Esophagus squamous epithelium (tissue), 4 donors: ENCODE measurements at regions not wholly inside any gene's neighbourhood (a gene's known extent, or its start where the extent isn't known, plus 50 kb on each side); places are given as distances from the start of the nearest gene placed in this dataset.

Experiments
- POLR2A ChIP-seq, 4 donors: fragments of 450-650 bp; IDR thresholded peaks; one replicate each; pipeline ENCODE4 v1.6.1; 2017; ENCODE audit warnings: antibody characterized with exemption in 4 of 4, mild to moderate bottlenecking in 4 of 4, moderate library complexity in 3 of 4
- TF ChIP-seq, protein P1 (sequence below), 6 experiments: fragments of 450-650 bp in 4 of 6; fragments of 200-600 bp in 2 of 6; sonication (generic) in 2 of 6; IDR thresholded peaks; one replicate each; pipeline ENCODE4 v1.5.1; 2016 to 2019; ENCODE audit warnings: antibody characterized with exemption in 6 of 6, mild to moderate bottlenecking in 4 of 6, moderate library complexity in 4 of 6

DNA sequence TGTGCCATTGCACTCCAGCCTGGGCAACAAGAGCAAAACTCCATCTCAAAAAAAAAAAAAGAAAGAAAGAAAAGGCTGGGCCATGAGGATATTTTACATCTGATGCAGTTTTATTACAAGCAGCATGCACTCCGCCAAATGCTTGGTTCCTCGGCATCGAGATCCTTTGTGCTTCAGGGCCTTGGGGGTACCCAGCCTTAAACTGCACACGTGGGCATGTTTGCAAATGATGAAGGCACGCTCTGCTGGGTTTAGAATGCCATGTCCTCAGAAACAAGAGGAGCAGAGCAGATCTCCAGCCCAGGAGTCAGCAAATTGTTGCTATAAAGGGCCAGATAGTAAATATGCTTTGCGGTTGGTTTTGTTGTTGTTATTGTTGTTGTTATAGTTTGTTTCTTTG is 153.2 kb downstream of the KATNIP start:
- no peak for TF ChIP-seq POLR2A (IDR thresholded peaks at IDR 0.05)
- TF ChIP-seq, protein P1, sequence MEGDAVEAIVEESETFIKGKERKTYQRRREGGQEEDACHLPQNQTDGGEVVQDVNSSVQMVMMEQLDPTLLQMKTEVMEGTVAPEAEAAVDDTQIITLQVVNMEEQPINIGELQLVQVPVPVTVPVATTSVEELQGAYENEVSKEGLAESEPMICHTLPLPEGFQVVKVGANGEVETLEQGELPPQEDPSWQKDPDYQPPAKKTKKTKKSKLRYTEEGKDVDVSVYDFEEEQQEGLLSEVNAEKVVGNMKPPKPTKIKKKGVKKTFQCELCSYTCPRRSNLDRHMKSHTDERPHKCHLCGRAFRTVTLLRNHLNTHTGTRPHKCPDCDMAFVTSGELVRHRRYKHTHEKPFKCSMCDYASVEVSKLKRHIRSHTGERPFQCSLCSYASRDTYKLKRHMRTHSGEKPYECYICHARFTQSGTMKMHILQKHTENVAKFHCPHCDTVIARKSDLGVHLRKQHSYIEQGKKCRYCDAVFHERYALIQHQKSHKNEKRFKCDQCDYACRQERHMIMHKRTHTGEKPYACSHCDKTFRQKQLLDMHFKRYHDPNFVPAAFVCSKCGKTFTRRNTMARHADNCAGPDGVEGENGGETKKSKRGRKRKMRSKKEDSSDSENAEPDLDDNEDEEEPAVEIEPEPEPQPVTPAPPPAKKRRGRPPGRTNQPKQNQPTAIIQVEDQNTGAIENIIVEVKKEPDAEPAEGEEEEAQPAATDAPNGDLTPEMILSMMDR (IDR thresholded peaks at IDR 0.05) = no peak
